Breast epithelium (tissue), 4 donors: ENCODE measurements at regions not wholly inside any gene's neighbourhood (a gene's known extent, or its start where the extent isn't known, plus 50 kb on each side); places are given as distances from the start of the nearest gene placed in this dataset.
"Not testable (repeated sequence)": the region's sequence is repeated elsewhere in the genome, so short reads cannot be mapped to it uniquely, and the experiment has no call there.

Experiments
- DNase-seq, 2 donors: peaks; one replicate each; pipeline ENCODE4 v3.0.0-alpha.2; 2019; ENCODE audit warnings: low spot score in 2 of 2
- H3K27ac ChIP-seq, 2 donors: fragments of 200-600 bp; sonication (generic) in 1 of 2; one replicate each; pipeline ENCODE4 v1.5.1; 2016 to 2019; ENCODE audit warnings: mild to moderate bottlenecking in 1 of 2
- H3K27me3 ChIP-seq, 2 donors: fragments of 200-600 bp; sonication (generic) in 1 of 2; one replicate each; pipeline versions ENCODE4 v1.5.1 to v1.6.0; 2017 to 2019; ENCODE audit warnings: control low read depth in 1 of 2, mild to moderate bottlenecking in 1 of 2
- H3K36me3 ChIP-seq: fragments of 200-600 bp; one replicate; pipeline ENCODE4 v1.5.1; 2019
- H3K4me1 ChIP-seq, 2 donors: fragments of 200-600 bp; sonication (generic); one replicate each; pipeline ENCODE4 v1.5.1; 2016 to 2019; ENCODE audit warnings: control low read depth in 1 of 2
- H3K4me3 ChIP-seq, 3 donors: fragments of 200-600 bp; sonication (generic); 1 replicate in 2 of 3; 2 replicates in 1 of 3; pipeline ENCODE4 v1.5.1; 2016 to 2019; ENCODE audit warnings: mild to moderate bottlenecking in 3 of 3, moderate library complexity in 2 of 3
- H3K9me3 ChIP-seq, 2 donors: fragments of 200-600 bp; sonication (generic) in 1 of 2; one replicate each; pipeline ENCODE4 v1.5.1; 2016 to 2019; ENCODE audit warnings: control low read depth in 1 of 2
- CTCF ChIP-seq, 3 donors: fragments of 450-650 bp; IDR thresholded peaks; one replicate each; pipeline ENCODE4 v1.5.1; 2016 to 2017; ENCODE audit warnings: antibody characterized with exemption in 3 of 3, mild to moderate bottlenecking in 3 of 3, moderate library complexity in 3 of 3
- POLR2A ChIP-seq: fragments of 450-650 bp; IDR thresholded peaks from one replicate; pipeline ENCODE4 v1.6.1; 2016; ENCODE audit warnings: antibody characterized with exemption, mild to moderate bottlenecking, moderate library complexity
- POLR2AphosphoS5 ChIP-seq, 3 donors: sonication (generic); formaldehyde crosslinking; IDR thresholded peaks; one replicate each; pipeline ENCODE4 v1.6.1; 2017; ENCODE audit warnings: antibody characterized with exemption in 3 of 3
- intact Hi-C: fragments of 100-400 bp; cut with DNase I; formaldehyde crosslinking; loops from one replicate; pipeline ENCODE4 v1.15.1; 2023; ENCODE audit warnings: low total_unique reads

GRCh38 chr6:28626386-28626785 lies 100.7 kb downstream of the GPX5 start:
- H3K4me3 ChIP-seq, intact Hi-C loops: not testable (repeated sequence)

GRCh38 chr6:28632326-28632851 lies 106.7 kb downstream of the GPX5 start:
- intact Hi-C loops = loop anchor here (2.0 kb wide), 1 partner anchor 52 kb away; no protein-coding TSS in a partner anchor
- no peaks in the 10 kb centered on the region for H3K4me1 ChIP-seq
- no peak for DNase-seq
- peaks cover 0 to 2% of the 10 kb centered on the region in 2 donors for H3K9me3 ChIP-seq
- H3K27me3 ChIP-seq = peaks cover 0 to 58% of the 10 kb centered on the region in 2 donors
- H3K4me3 ChIP-seq = no peak overlapping the region
- TF ChIP-seq CTCF (IDR thresholded peaks at IDR 0.05) = no peak
- no peak for TF ChIP-seq POLR2AphosphoS5 (IDR thresholded peaks at IDR 0.05)
- no peak for TF ChIP-seq POLR2A
- H3K36me3 ChIP-seq = no peaks in the 10 kb centered on the region
- no peak overlapping the region for H3K27ac ChIP-seq

More at GRCh38 chr6:28626386-28626785, 100.7 kb downstream of the GPX5 start:
- not testable (repeated sequence) for H3K27ac ChIP-seq, DNase-seq, H3K9me3 ChIP-seq, H3K4me1 ChIP-seq, H3K36me3 ChIP-seq
- H3K27me3 ChIP-seq = peaks cover 0 to 13% of the 10 kb centered on the region in 2 donors

- H3K27me3 ChIP-seq = peaks cover 0 to 68% of the 10 kb centered on the region in 2 donors
Observed at GRCh38 chr6:28633445-28634215, 107.9 kb downstream of the GPX5 start.

GRCh38 chr6:28634411-28634760 lies 108.7 kb downstream of the GPX5 start:
- Histone ChIP-seq H3K27me3 (peaks cover 0 to 73% of the 10 kb centered on the region in 2 donors), H3K4me1 (no peaks in the 10 kb centered on the region), H3K9me3 (no peaks in the 10 kb centered on the region), H3K27ac (no peak overlapping the region), H3K36me3 (no peaks in the 10 kb centered on the region), H3K4me3 (peak overlapping the region in 2 of 3 donors; percentile 25 to 51)
- TF ChIP-seq POLR2A = no peak
- no peak for TF ChIP-seq CTCF (IDR thresholded peaks at IDR 0.05)
- no peak for TF ChIP-seq POLR2AphosphoS5 (IDR thresholded peaks at IDR 0.05)
- DNase-seq = no peak
- intact Hi-C loops = no loop called here

More at GRCh38 chr6:28633445-28634215, 107.9 kb downstream of the GPX5 start:
- H3K4me3 ChIP-seq = no peak overlapping the region
- H3K36me3 ChIP-seq = no peaks in the 10 kb centered on the region
- no peaks in the 10 kb centered on the region for H3K4me1 ChIP-seq
- H3K9me3 ChIP-seq = no peaks in the 10 kb centered on the region
- intact Hi-C loops = loop anchor here (2.0 kb wide), 1 partner anchor 53 kb away; no protein-coding TSS in a partner anchor
- H3K27ac ChIP-seq = no peak overlapping the region
- no peak for TF ChIP-seq POLR2AphosphoS5 (IDR thresholded peaks at IDR 0.05)
- TF ChIP-seq POLR2A = no peak
- no peak for TF ChIP-seq CTCF (IDR thresholded peaks at IDR 0.05)
- DNase-seq = no peak

- no peak for DNase-seq
- H3K36me3 ChIP-seq = no peaks in the 10 kb centered on the region
- no peaks in the 10 kb centered on the region for H3K9me3 ChIP-seq
- peak overlapping the region in 2 of 3 donors; percentile 25 to 51 for H3K4me3 ChIP-seq
- H3K27ac ChIP-seq = no peak overlapping the region
- peaks cover 0 to 71% of the 10 kb centered on the region in 2 donors for H3K27me3 ChIP-seq
- no peaks in the 10 kb centered on the region for H3K4me1 ChIP-seq
- intact Hi-C loops = no loop called here
- TF ChIP-seq CTCF (IDR thresholded peaks at IDR 0.05) (no peak), POLR2A (no peak), POLR2AphosphoS5 (IDR thresholded peaks at IDR 0.05) (no peak)
Observed at GRCh38 chr6:28634761-28635546, 109.3 kb downstream of the GPX5 start.
